PC-9 (cell line): ENCODE measurements at regions not wholly inside any gene's neighbourhood (a gene's known extent, or its start where the extent isn't known, plus 50 kb on each side); places are given as distances from the start of the nearest gene placed in this dataset.

Experiments
- CTCF ChIP-seq: fragments of 200-600 bp; sonication (generic); conservative IDR thresholded peaks from 2 replicates; pipeline ENCODE4 v1.6.1; 2017; ENCODE audit warnings: mixed run types, antibody characterized with exemption, mild to moderate bottlenecking, moderate library complexity
- EZH2 ChIP-seq: fragments of 200-600 bp; sonication (generic); IDR thresholded peaks from 2 replicates; pipeline ENCODE4 v1.8.0; 2017; ENCODE audit warnings: antibody characterized with exemption, low read depth

- TF ChIP-seq CTCF (no peak), EZH2 (no peak)
Measured at GRCh38 chr22:27148055-27148454, 490.7 kb downstream of the MIAT start.
